A549 (cell line): ENCODE measurements at regions not wholly inside any gene's neighbourhood (a gene's known extent, or its start where the extent isn't known, plus 50 kb on each side); places are given as distances from the start of the nearest gene placed in this dataset.
A peak's percentile ranks its signal among the peaks of the same experiment; 100 is the strongest.

Source experiments
- CEBPB ChIP-seq, 2 experiments: fragments of >200 bp in 1 of 2; sonication (Bioruptor Twin) in 1 of 2; formaldehyde crosslinking in 1 of 2; IDR thresholded peaks; 2 replicates each; pipeline ENCODE4 v1.6.1; 2012 to 2016
- EP300 ChIP-seq, 2 experiments: fragments of >200 bp; sonication (Bioruptor Twin); formaldehyde crosslinking; IDR thresholded peaks; 2 replicates in 1 of 2; 3 replicates in 1 of 2; pipeline ENCODE4 v1.6.1; 2016 to 2017
- MYC ChIP-seq: IDR thresholded peaks from 2 replicates; pipeline ENCODE4 v1.6.1; 2012; ENCODE audit warnings: mild to moderate bottlenecking, inconsistent platforms, low read length, improper control_type of control experiment, borderline replicate concordance
- NR3C1 ChIP-seq: fragments of >200 bp; sonication (Bioruptor Twin); formaldehyde crosslinking; IDR thresholded peaks from 3 replicates; pipeline ENCODE4 v1.6.1; 2017
- POLR2A ChIP-seq: IDR thresholded peaks from 2 replicates; pipeline ENCODE4 v1.6.1; 2012; ENCODE audit warnings: mild to moderate bottlenecking, low read length
- RAD21 ChIP-seq, 2 experiments: fragments of >200 bp in 1 of 2; sonication (Bioruptor Twin) in 1 of 2; formaldehyde crosslinking in 1 of 2; IDR thresholded peaks in 1 of 2; conservative IDR thresholded peaks in 1 of 2; 2 replicates in 1 of 2; 3 replicates in 1 of 2; pipeline ENCODE4 v1.6.1; 2012 to 2018; ENCODE audit warnings: inconsistent platforms in 1 of 2
- RCOR1 ChIP-seq: fragments of 150-350 bp; IDR thresholded peaks from 2 replicates; pipeline ENCODE4 v1.6.1; 2014; ENCODE audit warnings: antibody characterized with exemption, low read length, low read depth
- TF ChIP-seq, protein P1 (sequence below): fragments of >200 bp; sonication (Bioruptor Twin); formaldehyde crosslinking; IDR thresholded peaks from 3 replicates; pipeline ENCODE4 v1.5.1; 2016
- TF ChIP-seq, protein P2 (sequence below): IDR thresholded peaks from 2 replicates; pipeline ENCODE4 v1.6.1; 2012
- TF ChIP-seq, protein P3 (sequence below): fragments of >200 bp; sonication (Bioruptor Twin); formaldehyde crosslinking; IDR thresholded peaks from 3 replicates; pipeline ENCODE4 v1.6.1; 2016
- TF ChIP-seq, protein P4 (sequence below): fragments of 450-650 bp; IDR thresholded peaks from 2 replicates; pipeline ENCODE4 v1.6.1; 2014; ENCODE audit warnings: antibody characterized with exemption

DNA sequence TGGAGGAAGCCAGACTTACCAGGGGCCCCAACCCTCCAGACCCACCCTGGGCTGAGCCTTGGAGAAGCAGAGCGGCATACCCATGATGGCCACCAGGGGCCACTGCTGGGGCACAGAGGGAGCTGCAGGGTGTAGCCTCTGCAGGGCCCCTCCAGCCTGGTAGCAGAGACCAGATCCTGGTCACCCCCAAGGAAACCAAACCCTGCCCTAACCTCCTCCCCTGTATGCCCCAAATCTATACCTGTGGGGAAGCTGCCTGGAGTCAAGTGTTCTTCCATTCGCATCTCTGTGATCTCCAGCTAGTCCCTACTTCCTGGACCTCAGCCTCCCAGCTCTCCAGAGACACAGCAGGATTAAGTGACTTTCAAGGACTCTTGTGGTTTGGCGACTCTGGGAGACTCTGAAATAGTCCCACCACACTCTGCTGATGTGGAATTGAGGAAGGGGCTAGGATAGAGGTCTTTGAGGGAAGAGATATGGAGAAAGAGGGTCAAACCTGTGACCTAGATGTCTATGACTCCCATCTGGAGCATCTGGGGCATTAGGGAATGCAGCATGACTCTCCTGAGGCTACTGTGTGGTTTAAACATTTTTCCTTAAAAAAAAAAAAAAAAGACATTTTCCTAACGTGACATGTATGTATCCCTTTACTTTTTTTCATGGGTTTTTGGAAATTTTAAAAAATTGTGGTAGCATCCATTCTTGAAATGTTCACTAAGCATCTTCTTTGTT is 119.2 kb upstream of the IPO9 start:
- TF ChIP-seq, protein P1, sequence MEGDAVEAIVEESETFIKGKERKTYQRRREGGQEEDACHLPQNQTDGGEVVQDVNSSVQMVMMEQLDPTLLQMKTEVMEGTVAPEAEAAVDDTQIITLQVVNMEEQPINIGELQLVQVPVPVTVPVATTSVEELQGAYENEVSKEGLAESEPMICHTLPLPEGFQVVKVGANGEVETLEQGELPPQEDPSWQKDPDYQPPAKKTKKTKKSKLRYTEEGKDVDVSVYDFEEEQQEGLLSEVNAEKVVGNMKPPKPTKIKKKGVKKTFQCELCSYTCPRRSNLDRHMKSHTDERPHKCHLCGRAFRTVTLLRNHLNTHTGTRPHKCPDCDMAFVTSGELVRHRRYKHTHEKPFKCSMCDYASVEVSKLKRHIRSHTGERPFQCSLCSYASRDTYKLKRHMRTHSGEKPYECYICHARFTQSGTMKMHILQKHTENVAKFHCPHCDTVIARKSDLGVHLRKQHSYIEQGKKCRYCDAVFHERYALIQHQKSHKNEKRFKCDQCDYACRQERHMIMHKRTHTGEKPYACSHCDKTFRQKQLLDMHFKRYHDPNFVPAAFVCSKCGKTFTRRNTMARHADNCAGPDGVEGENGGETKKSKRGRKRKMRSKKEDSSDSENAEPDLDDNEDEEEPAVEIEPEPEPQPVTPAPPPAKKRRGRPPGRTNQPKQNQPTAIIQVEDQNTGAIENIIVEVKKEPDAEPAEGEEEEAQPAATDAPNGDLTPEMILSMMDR = peak; percentile 92
- TF ChIP-seq EP300 (IDR thresholded peaks at IDR 0.05) = no peak
- TF ChIP-seq, protein P2, sequence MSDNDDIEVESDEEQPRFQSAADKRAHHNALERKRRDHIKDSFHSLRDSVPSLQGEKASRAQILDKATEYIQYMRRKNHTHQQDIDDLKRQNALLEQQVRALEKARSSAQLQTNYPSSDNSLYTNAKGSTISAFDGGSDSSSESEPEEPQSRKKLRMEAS = no peak
- TF ChIP-seq POLR2A = no peak
- no peak for TF ChIP-seq NR3C1
- no peak for TF ChIP-seq MYC
- no peak for TF ChIP-seq CEBPB (IDR thresholded peaks at IDR 0.05)
- TF ChIP-seq RCOR1 = no peak
- TF ChIP-seq RAD21 (conservative IDR thresholded peaks at IDR 0.05 in 1 of 2, IDR thresholded peaks at IDR 0.05 in 1 of 2) = peak; percentile 95 to 97
- TF ChIP-seq, protein P3, sequence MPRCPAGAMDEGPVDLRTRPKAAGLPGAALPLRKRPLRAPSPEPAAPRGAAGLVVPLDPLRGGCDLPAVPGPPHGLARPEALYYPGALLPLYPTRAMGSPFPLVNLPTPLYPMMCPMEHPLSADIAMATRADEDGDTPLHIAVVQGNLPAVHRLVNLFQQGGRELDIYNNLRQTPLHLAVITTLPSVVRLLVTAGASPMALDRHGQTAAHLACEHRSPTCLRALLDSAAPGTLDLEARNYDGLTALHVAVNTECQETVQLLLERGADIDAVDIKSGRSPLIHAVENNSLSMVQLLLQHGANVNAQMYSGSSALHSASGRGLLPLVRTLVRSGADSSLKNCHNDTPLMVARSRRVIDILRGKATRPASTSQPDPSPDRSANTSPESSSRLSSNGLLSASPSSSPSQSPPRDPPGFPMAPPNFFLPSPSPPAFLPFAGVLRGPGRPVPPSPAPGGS = no peak
- TF ChIP-seq, protein P4, sequence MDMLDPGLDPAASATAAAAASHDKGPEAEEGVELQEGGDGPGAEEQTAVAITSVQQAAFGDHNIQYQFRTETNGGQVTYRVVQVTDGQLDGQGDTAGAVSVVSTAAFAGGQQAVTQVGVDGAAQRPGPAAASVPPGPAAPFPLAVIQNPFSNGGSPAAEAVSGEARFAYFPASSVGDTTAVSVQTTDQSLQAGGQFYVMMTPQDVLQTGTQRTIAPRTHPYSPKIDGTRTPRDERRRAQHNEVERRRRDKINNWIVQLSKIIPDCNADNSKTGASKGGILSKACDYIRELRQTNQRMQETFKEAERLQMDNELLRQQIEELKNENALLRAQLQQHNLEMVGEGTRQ = no peak
